ENCODE measurements at regions not wholly inside any gene's neighbourhood (a gene's known extent, or its start where the extent isn't known, plus 50 kb on each side); places are given as distances from the start of the nearest gene placed in this dataset.

GRCh38 chr1:229180161-229180560, 90.8 kb upstream of the RAB4A start:
- TF ChIP-seq CTCF (IDR thresholded peaks at IDR 0.05) (no peak), POLR2A (IDR thresholded peaks at IDR 0.05) (no peak)
